IMR-90 (cell line): ENCODE measurements at regions not wholly inside any gene's neighbourhood (a gene's known extent, or its start where the extent isn't known, plus 50 kb on each side); places are given as distances from the start of the nearest gene placed in this dataset.

Experiments
- ATAC-seq: fragments of 200-7000 bp; cut with Tn5 transposase; 2 replicates; pipeline ENCODE4 v1.9.1; 2020; ENCODE audit warnings: low read depth, mild to moderate bottlenecking, moderate library complexity
- BruUV-seq: library from RNA; stranded (reverse); fragments of 400-500 nt; replicated peaks from 2 replicates; lab custom pipeline; 2021; lab: Mats Ljungman, UMichigan
- CTCF ChIA-PET: fragments of 300-600 bp; formaldehyde crosslinking; extraction: SDS; loops from one replicate; lab custom pipeline; 2021; ENCODE audit warnings: antibody characterized with exemption; lab: Yijun Ruan, JAX
- POLR2A ChIA-PET: fragments of 300-600 bp; sonication (Branson Sonifier 250); formaldehyde crosslinking; loops from one replicate; lab custom pipeline; 2022; ENCODE audit warnings: antibody characterized with exemption; ENCODE audit not compliant: unreplicated experiment; lab: Charles Lee
- DNase-seq: peaks from one replicate; pipeline ENCODE4 v3.0.0; 2013
- H2AFZ ChIP-seq: replicated peaks from 2 replicates; pipeline ENCODE3; 2013; ENCODE audit warnings: low read length, mild to moderate bottlenecking; ENCODE audit not compliant: poor library complexity
- H2AK5ac ChIP-seq: 2 replicates; pipeline ENCODE4 v1.6.1; 2013; ENCODE audit warnings: low read depth, low read length, inconsistent platforms
- H2AK9ac ChIP-seq: replicated peaks from 2 replicates; pipeline ENCODE3; 2013; ENCODE audit warnings: mild to moderate bottlenecking, low read depth, low read length, moderate library complexity; ENCODE audit not compliant: poor library complexity
- H2BK120ac ChIP-seq: 2 replicates; pipeline ENCODE4 v1.6.1; 2013; ENCODE audit warnings: low read depth, low read length, inconsistent platforms
- H2BK15ac ChIP-seq: 3 replicates; pipeline ENCODE4 v1.6.1; 2013; ENCODE audit warnings: low read depth, low read length, inconsistent platforms
- H2BK20ac ChIP-seq: 2 replicates; pipeline ENCODE4 v1.6.1; 2013; ENCODE audit warnings: low read depth, mild to moderate bottlenecking, inconsistent platforms, low read length, moderate library complexity
- H2BK5ac ChIP-seq: 2 replicates; pipeline ENCODE4 v1.6.1; 2013; ENCODE audit warnings: mild to moderate bottlenecking, low read depth, low read length, inconsistent platforms; ENCODE audit not compliant: poor library complexity, severe bottlenecking
- H3K14ac ChIP-seq: replicated peaks from 2 replicates; pipeline ENCODE4 v1.6.1; 2013; ENCODE audit warnings: low read depth, low read length, inconsistent platforms
- H3K18ac ChIP-seq: 2 replicates; pipeline ENCODE4 v1.6.1; 2013; ENCODE audit warnings: low read depth, low read length, control low read depth
- H3K23ac ChIP-seq: 2 replicates; pipeline ENCODE4 v1.6.1; 2013; ENCODE audit warnings: low read depth, low read length, inconsistent platforms
- H3K27ac ChIP-seq: 2 replicates; pipeline ENCODE4 v1.5.1; 2013; ENCODE audit warnings: mild to moderate bottlenecking, control low read depth, low read length; ENCODE audit not compliant: insufficient read depth
- H3K27me3 ChIP-seq: 2 replicates; pipeline ENCODE4 v1.6.1; 2013; ENCODE audit warnings: low read length; ENCODE audit not compliant: control insufficient read depth, insufficient read depth
- H3K36me3 ChIP-seq: 2 replicates; pipeline ENCODE4 v1.6.1; 2013; ENCODE audit warnings: low read length, mixed read lengths; ENCODE audit not compliant: control insufficient read depth, insufficient read depth
- H3K4ac ChIP-seq: 2 replicates; pipeline ENCODE4 v1.6.1; 2013; ENCODE audit warnings: low read depth, low read length, inconsistent platforms
- H3K4me1 ChIP-seq: 2 replicates; pipeline ENCODE4 v1.6.1; 2013; ENCODE audit warnings: low read length, mixed read lengths; ENCODE audit not compliant: control insufficient read depth, insufficient read depth
- H3K4me2 ChIP-seq: 2 replicates; pipeline ENCODE4 v1.6.1; 2013; ENCODE audit warnings: low read depth, mild to moderate bottlenecking, control low read depth, low read length, moderate library complexity
- H3K4me3 ChIP-seq: 2 replicates; pipeline ENCODE4 v1.5.1; 2013; ENCODE audit warnings: low read depth, mild to moderate bottlenecking, control low read depth, low read length, moderate library complexity; ENCODE audit not compliant: insufficient read depth
- H3K56ac ChIP-seq: 2 replicates; pipeline ENCODE4 v1.6.1; 2013; ENCODE audit warnings: low read length, inconsistent platforms; ENCODE audit not compliant: insufficient read depth; ENCODE audit errors: extremely low read depth
- H3K79me1 ChIP-seq, 2 experiments: 2 replicates each; pipeline ENCODE4 v1.6.1; 2013; ENCODE audit warnings: low read length in 2 of 2, inconsistent platforms in 1 of 2, low read depth in 1 of 2
- H3K9ac ChIP-seq: 2 replicates; pipeline ENCODE4 v1.6.1; 2013; ENCODE audit warnings: low read depth, low read length, control low read depth
- H3K9me1 ChIP-seq: 2 replicates; pipeline ENCODE4 v1.6.1; 2013; ENCODE audit warnings: low read length, inconsistent platforms; ENCODE audit not compliant: insufficient read depth
- H3K9me3 ChIP-seq: 2 replicates; pipeline ENCODE4 v1.6.1; 2013; ENCODE audit warnings: low read length; ENCODE audit not compliant: control insufficient read depth, insufficient read depth
- H4K20me1 ChIP-seq: 2 replicates; pipeline ENCODE4 v1.6.1; 2013; ENCODE audit warnings: low read length, inconsistent platforms; ENCODE audit not compliant: insufficient read depth
- H4K5ac ChIP-seq: 2 replicates; pipeline ENCODE4 v1.6.1; 2013; ENCODE audit warnings: mild to moderate bottlenecking, low read depth, low read length, control low read depth
- H4K8ac ChIP-seq, 2 experiments: 2 replicates each; pipeline ENCODE4 v1.6.1; 2013; ENCODE audit warnings: low read depth in 2 of 2, low read length in 2 of 2, control low read depth in 1 of 2, inconsistent platforms in 1 of 2
- H4K91ac ChIP-seq: 2 replicates; pipeline ENCODE4 v1.6.1; 2013; ENCODE audit warnings: low read depth, low read length, inconsistent platforms; ENCODE audit not compliant: insufficient read depth
- BHLHE40 ChIP-seq: fragments of 150-350 bp; IDR thresholded peaks from 2 replicates; pipeline ENCODE4 v1.6.1; 2016; ENCODE audit warnings: mild to moderate bottlenecking, low read depth, low read length
- CEBPB ChIP-seq: IDR thresholded peaks from 2 replicates; pipeline ENCODE4 v1.6.1; 2012; ENCODE audit warnings: low read depth, low read length, improper control_type of control experiment
- CHD1 ChIP-seq: IDR thresholded peaks from 2 replicates; pipeline ENCODE4 v1.6.1; 2012; ENCODE audit warnings: low read depth, low read length, improper control_type of control experiment
- FOS ChIP-seq: fragments of 150-350 bp; IDR thresholded peaks from 2 replicates; pipeline ENCODE4 v1.6.1; 2016; ENCODE audit warnings: low read depth, low read length
- MAFK ChIP-seq: IDR thresholded peaks from 2 replicates; pipeline ENCODE4 v1.6.1; 2012; ENCODE audit warnings: low read depth, low read length, improper control_type of control experiment
- MAZ ChIP-seq: IDR thresholded peaks from 2 replicates; pipeline ENCODE4 v1.6.1; 2012; ENCODE audit warnings: low read depth, mild to moderate bottlenecking, low read length, improper control_type of control experiment, moderate library complexity, borderline replicate concordance
- MXI1 ChIP-seq: IDR thresholded peaks from 2 replicates; pipeline ENCODE4 v1.6.1; 2012; ENCODE audit warnings: low read depth, mild to moderate bottlenecking, low read length, moderate library complexity, borderline replicate concordance
- NFE2L2 ChIP-seq: fragments of 150-350 bp; IDR thresholded peaks from 2 replicates; pipeline ENCODE4 v1.6.1; 2016; ENCODE audit warnings: low read depth, mild to moderate bottlenecking, low read length
- POLR2A ChIP-seq: IDR thresholded peaks from 2 replicates; pipeline ENCODE4 v1.6.1; 2012; ENCODE audit warnings: mild to moderate bottlenecking, low read depth, low read length
- RAD21 ChIP-seq: IDR thresholded peaks from 2 replicates; pipeline ENCODE4 v1.6.1; 2012; ENCODE audit warnings: low read length, improper control_type of control experiment
- RCOR1 ChIP-seq: IDR thresholded peaks from 2 replicates; pipeline ENCODE4 v1.6.1; 2012; ENCODE audit warnings: mild to moderate bottlenecking, low read length, improper control_type of control experiment; ENCODE audit not compliant: insufficient replicate concordance
- SMC3 ChIP-seq: fragments of 150-350 bp; IDR thresholded peaks from 2 replicates; pipeline ENCODE4 v1.6.1; 2016; ENCODE audit warnings: low read depth, mild to moderate bottlenecking, antibody characterized with exemption, low read length, moderate library complexity
- WGBS, 2 experiments: methylation state at CpG; one replicate each; pipeline versions ENCODE4 v1.1.5 to v1.1.7; 2013; ENCODE audit warnings: missing lambda C conversion rate in 2 of 2; ENCODE audit not compliant: insufficient read length in 1 of 2; ENCODE audit errors: extremely low coverage in 2 of 2; 5-methylcytosine and 5-hydroxymethylcytosine counted together
- dilution Hi-C: fragments of 300-500 bp; cut with HindIII; formaldehyde crosslinking; loops from one replicate; pipeline ENCODE4 v1.14.3; 2018; ENCODE audit warnings: low sequenced_read_pairs; ENCODE audit not compliant: unreplicated experiment
- in situ Hi-C: fragments of 300-500 bp; cut with MboI; formaldehyde crosslinking; loops from 3 replicates; pipeline ENCODE4 v1.14.3; 2019; ENCODE audit warnings: low sequenced_read_pairs, inconsistent platforms, mixed read lengths
- intact Hi-C: fragments of 100-400 bp; cut with micrococcal nuclease; formaldehyde crosslinking; loops from 2 replicates; pipeline ENCODE4 v1.10.0; 2022
- TF ChIP-seq, protein P1 (sequence below): conservative IDR thresholded peaks from 2 replicates; pipeline ENCODE4 v1.5.1; 2012; ENCODE audit warnings: mild to moderate bottlenecking, low read depth, low read length, improper control_type of control experiment
- TF ChIP-seq, protein P2 (sequence below): fragments of 150-350 bp; IDR thresholded peaks from 2 replicates; pipeline ENCODE4 v1.6.1; 2016; ENCODE audit warnings: low read depth, mild to moderate bottlenecking, low read length, moderate library complexity, borderline replicate concordance
- TF ChIP-seq, protein P3 (sequence below): fragments of 150-350 bp; IDR thresholded peaks from 2 replicates; pipeline ENCODE4 v1.6.1; 2017; ENCODE audit warnings: mild to moderate bottlenecking, antibody characterized with exemption, low read length, low read depth

DNA sequence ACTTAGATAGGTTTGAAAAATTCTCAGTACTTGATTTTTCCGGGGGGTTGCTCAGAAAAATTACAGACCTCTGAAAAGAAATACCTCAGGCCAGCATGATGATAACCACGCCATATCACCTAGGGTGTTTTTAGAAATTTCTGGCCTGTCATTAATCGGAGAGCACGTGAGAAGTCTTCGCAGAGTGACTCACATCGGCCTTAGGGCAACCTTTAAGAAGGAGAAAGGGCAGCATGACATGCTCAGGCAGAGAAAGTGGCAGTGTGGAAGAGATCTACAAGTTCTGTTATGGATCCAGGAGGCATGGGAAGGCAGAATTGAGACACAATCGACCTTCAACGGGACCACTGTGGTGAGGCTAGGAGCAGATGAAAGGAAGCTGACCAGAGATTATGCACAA, 506.3 kb downstream of the LMO4 start:
- no peak overlapping the region for H2BK20ac ChIP-seq
- dilution Hi-C loops (no loop called here), intact Hi-C loops (no loop called here), in situ Hi-C loops (no loop called here)
- H2BK5ac ChIP-seq, result no peak overlapping the region
- no peak overlapping the region for H3K4me3 ChIP-seq
- no peak overlapping the region for H3K27ac ChIP-seq
- ChIA-PET POLR2A (no interaction called here), CTCF (no interaction called here)
- no peaks in the 10 kb centered on the region for H3K9me1 ChIP-seq
- H3K36me3 ChIP-seq, result no peaks in the 10 kb centered on the region
- H2AK9ac ChIP-seq, result no peak overlapping the region
- H3K4me1 ChIP-seq, result no peaks in the 10 kb centered on the region
- H3K14ac ChIP-seq, result no peak overlapping the region
- H3K79me1 ChIP-seq, result no peaks in the 10 kb centered on the region
- H2BK120ac ChIP-seq, result no peak overlapping the region
- H2BK15ac ChIP-seq, result no peak overlapping the region
- no peaks in the 10 kb centered on the region for H3K27me3 ChIP-seq
- H3K18ac ChIP-seq, result no peak overlapping the region
- H2AK5ac ChIP-seq, result no peak overlapping the region
- WGBS, 2 experiments, result 93% methylated on average over 3 of the region's 8 CpGs; no CpG with 5 or more reads in 1 of the 2 experiments
- H3K9ac ChIP-seq, result no peak overlapping the region
- no peak overlapping the region for H3K23ac ChIP-seq
- BruUV-seq, result no TSS peak
- no peak overlapping the region for H3K4me2 ChIP-seq
- H4K20me1 ChIP-seq, result no peaks in the 10 kb centered on the region
- H3K9me3 ChIP-seq, result no peaks in the 10 kb centered on the region
- H4K91ac ChIP-seq, result no peak overlapping the region
- no peak overlapping the region for H3K4ac ChIP-seq
- no peak overlapping the region for H4K5ac ChIP-seq
- TF ChIP-seq CEBPB, result no peak
- TF ChIP-seq MXI1, result no peak
- no peak for TF ChIP-seq MAFK
- TF ChIP-seq RCOR1, result no peak
- no peak for TF ChIP-seq RAD21
- TF ChIP-seq, protein P1, sequence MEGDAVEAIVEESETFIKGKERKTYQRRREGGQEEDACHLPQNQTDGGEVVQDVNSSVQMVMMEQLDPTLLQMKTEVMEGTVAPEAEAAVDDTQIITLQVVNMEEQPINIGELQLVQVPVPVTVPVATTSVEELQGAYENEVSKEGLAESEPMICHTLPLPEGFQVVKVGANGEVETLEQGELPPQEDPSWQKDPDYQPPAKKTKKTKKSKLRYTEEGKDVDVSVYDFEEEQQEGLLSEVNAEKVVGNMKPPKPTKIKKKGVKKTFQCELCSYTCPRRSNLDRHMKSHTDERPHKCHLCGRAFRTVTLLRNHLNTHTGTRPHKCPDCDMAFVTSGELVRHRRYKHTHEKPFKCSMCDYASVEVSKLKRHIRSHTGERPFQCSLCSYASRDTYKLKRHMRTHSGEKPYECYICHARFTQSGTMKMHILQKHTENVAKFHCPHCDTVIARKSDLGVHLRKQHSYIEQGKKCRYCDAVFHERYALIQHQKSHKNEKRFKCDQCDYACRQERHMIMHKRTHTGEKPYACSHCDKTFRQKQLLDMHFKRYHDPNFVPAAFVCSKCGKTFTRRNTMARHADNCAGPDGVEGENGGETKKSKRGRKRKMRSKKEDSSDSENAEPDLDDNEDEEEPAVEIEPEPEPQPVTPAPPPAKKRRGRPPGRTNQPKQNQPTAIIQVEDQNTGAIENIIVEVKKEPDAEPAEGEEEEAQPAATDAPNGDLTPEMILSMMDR, result no peak
- TF ChIP-seq CHD1, result no peak
- TF ChIP-seq, protein P2, sequence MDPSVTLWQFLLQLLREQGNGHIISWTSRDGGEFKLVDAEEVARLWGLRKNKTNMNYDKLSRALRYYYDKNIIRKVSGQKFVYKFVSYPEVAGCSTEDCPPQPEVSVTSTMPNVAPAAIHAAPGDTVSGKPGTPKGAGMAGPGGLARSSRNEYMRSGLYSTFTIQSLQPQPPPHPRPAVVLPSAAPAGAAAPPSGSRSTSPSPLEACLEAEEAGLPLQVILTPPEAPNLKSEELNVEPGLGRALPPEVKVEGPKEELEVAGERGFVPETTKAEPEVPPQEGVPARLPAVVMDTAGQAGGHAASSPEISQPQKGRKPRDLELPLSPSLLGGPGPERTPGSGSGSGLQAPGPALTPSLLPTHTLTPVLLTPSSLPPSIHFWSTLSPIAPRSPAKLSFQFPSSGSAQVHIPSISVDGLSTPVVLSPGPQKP, result no peak
- no peak for TF ChIP-seq FOS
- no peak for TF ChIP-seq POLR2A
- TF ChIP-seq BHLHE40, result no peak
- TF ChIP-seq, protein P3, sequence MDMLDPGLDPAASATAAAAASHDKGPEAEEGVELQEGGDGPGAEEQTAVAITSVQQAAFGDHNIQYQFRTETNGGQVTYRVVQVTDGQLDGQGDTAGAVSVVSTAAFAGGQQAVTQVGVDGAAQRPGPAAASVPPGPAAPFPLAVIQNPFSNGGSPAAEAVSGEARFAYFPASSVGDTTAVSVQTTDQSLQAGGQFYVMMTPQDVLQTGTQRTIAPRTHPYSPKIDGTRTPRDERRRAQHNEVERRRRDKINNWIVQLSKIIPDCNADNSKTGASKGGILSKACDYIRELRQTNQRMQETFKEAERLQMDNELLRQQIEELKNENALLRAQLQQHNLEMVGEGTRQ, result no peak
- TF ChIP-seq SMC3, result no peak
- no peak for TF ChIP-seq MAZ
- no peak for TF ChIP-seq NFE2L2
- no peak for DNase-seq
- H2AFZ ChIP-seq, result no peak overlapping the region
- ATAC-seq, result no peak
- no peak overlapping the region for H3K56ac ChIP-seq
- no peak overlapping the region for H4K8ac ChIP-seq
